ENCODE measurements at regions not wholly inside any gene's neighbourhood (a gene's known extent, or its start where the extent isn't known, plus 50 kb on each side); places are given as distances from the start of the nearest gene placed in this dataset.

- no peak overlapping the region for H3K4me3 ChIP-seq
- H3K27me3 ChIP-seq: no peaks in the 10 kb centered on the region
- WGBS, 2 donors: 85 to 90% methylated on average over 8 of the region's 8 CpGs
- no peak for ATAC-seq
- no peak for DNase-seq
- intact Hi-C loops (cut with DNase I): loop anchor here in 3 of 10 donors (2.0 to 10.0 kb wide), 3 partner anchors 38 to 315 kb away; no protein-coding TSS in a partner anchor
- H3K36me3 ChIP-seq: no peaks in the 10 kb centered on the region
- H3K27ac ChIP-seq: peak overlapping the region in 5 of 10 donors; percentile 6 to 88 (median 34)
- peaks cover 0 to 48% (median 38%) of the 10 kb centered on the region in 9 donors for H3K4me1 ChIP-seq
- TF ChIP-seq, protein P1, sequence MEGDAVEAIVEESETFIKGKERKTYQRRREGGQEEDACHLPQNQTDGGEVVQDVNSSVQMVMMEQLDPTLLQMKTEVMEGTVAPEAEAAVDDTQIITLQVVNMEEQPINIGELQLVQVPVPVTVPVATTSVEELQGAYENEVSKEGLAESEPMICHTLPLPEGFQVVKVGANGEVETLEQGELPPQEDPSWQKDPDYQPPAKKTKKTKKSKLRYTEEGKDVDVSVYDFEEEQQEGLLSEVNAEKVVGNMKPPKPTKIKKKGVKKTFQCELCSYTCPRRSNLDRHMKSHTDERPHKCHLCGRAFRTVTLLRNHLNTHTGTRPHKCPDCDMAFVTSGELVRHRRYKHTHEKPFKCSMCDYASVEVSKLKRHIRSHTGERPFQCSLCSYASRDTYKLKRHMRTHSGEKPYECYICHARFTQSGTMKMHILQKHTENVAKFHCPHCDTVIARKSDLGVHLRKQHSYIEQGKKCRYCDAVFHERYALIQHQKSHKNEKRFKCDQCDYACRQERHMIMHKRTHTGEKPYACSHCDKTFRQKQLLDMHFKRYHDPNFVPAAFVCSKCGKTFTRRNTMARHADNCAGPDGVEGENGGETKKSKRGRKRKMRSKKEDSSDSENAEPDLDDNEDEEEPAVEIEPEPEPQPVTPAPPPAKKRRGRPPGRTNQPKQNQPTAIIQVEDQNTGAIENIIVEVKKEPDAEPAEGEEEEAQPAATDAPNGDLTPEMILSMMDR (IDR thresholded peaks at IDR 0.05): no peak
- no peaks in the 10 kb centered on the region for H3K9me3 ChIP-seq
Observed at GRCh38 chr10:44009891-44010632, 361.4 kb upstream of the ZNF32 start.

- Histone ChIP-seq H3K9me3 (no peaks in the 10 kb centered on the region), H3K4me3 (no peak overlapping the region), H3K4me1 (peaks cover 0 to 47% (median 38%) of the 10 kb centered on the region in 9 donors), H3K36me3 (no peaks in the 10 kb centered on the region), H3K27me3 (no peaks in the 10 kb centered on the region), H3K27ac (peak overlapping the region in 9 of 10 donors; percentile 28 to 88 (median 62))
- intact Hi-C loops (cut with DNase I): loop anchor here in 1 of 10 donors (5.0 kb wide), 1 partner anchor 37 kb away; no protein-coding TSS in a partner anchor
- TF ChIP-seq, protein P1 (IDR thresholded peaks at IDR 0.05): no peak
- DNase-seq (no peak), ATAC-seq (peak in 5 of 8 donors; percentile 3 to 54 (median 35))
- WGBS, 2 donors: 64 to 67% methylated on average over 11 of the region's 11 CpGs
Observed at GRCh38 chr10:44008917-44009709, 360.4 kb upstream of the ZNF32 start.

DNA sequence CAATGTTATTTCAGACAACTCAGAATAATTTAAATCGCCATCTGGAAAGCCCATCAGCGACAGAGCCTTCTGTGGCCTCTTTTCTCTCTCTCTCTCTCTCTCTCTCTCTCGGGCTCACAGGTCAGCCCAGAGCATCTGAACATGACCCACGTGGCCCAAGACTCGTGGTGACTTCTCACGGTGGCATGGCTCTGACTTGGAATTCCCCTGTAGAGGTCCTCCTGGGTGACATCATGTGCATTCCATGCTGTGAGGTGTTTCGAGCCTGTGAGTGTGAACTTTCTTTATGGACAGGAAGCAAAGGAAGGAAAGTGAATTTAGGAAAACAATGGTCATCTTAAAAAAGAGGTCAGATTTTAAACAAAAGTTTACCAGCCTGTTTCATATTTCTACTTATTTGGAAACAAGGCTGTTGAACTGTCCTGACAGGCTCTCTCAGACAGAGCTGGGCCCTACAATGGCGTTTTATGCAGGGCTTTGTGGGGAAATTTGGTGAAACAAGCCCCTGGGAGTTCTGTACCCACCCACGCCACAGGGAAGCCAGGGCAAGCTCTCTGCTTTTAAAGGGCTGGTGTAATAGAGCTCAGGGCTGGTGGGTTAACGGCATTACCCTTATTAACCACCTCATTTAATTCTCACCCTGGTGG is 359.7 kb upstream of the ZNF32 start:
- TF ChIP-seq, protein P1 (IDR thresholded peaks at IDR 0.05): no peak
- H3K36me3 ChIP-seq: no peaks in the 10 kb centered on the region
- peak overlapping the region; percentile 8 to 88 (median 60) for H3K27ac ChIP-seq
- H3K4me1 ChIP-seq: peaks cover 0 to 47% (median 38%) of the 10 kb centered on the region in 9 donors
- H3K4me3 ChIP-seq: no peak overlapping the region
- intact Hi-C loops (cut with DNase I): loop anchor here in 1 of 10 donors (5.0 kb wide), 1 partner anchor 36 kb away; no protein-coding TSS in a partner anchor
- WGBS, 2 donors: 60 to 66% methylated on average over 10 of the region's 10 CpGs
- peak in 1 of 2 donors; percentile 55 for DNase-seq
- no peaks in the 10 kb centered on the region for H3K27me3 ChIP-seq
- ATAC-seq: peak; percentile 48 to 83 (median 72)
- H3K9me3 ChIP-seq: no peaks in the 10 kb centered on the region

DNA sequence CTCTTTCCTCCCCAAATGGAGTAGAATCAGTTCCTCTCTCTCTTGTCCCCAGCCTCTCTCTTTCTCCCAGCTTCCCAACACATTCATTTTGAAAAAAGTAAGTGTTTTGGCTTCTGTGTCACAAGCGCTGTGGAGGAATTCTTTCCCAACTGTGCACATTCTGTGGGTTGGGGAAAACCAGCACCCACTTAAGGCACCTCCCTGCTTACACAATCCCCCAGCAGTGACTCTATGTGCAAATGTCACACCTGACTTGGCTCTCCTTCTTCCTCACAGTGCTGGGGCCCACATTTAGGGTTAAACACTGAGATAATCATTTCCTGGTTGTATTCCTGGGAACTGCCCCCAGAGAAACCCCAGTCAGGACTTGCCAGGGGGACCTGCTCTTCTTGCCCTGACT is 358.1 kb upstream of the ZNF32 start:
- no peak for ATAC-seq
- DNase-seq: no peak
- WGBS, 2 donors: 87 to 96% methylated on average over 1 of the region's 1 CpG
- H3K27ac ChIP-seq: peak overlapping the region in 1 of 10 donors; percentile 5
- intact Hi-C loops (cut with DNase I): loop anchor here in 1 of 10 donors (5.0 kb wide), 1 partner anchor 34 kb away; no protein-coding TSS in a partner anchor
- H3K27me3 ChIP-seq: no peaks in the 10 kb centered on the region
- peaks cover 0 to 47% (median 38%) of the 10 kb centered on the region in 9 donors for H3K4me1 ChIP-seq
- TF ChIP-seq, protein P1 (IDR thresholded peaks at IDR 0.05): no peak
- H3K4me3 ChIP-seq: no peak overlapping the region
- H3K9me3 ChIP-seq: no peaks in the 10 kb centered on the region
- no peaks in the 10 kb centered on the region for H3K36me3 ChIP-seq

All from heart right ventricle (tissue), 16 donors.